Hepatocyte (in vitro differentiated cells): ENCODE measurements at regions not wholly inside any gene's neighbourhood (a gene's known extent, or its start where the extent isn't known, plus 50 kb on each side); places are given as distances from the start of the nearest gene placed in this dataset.

ENCODE experiments used
- EZH2 ChIP-seq: fragments of 200-600 bp; sonication (generic); IDR thresholded peaks from 2 replicates; pipeline ENCODE4 v1.6.1; 2016; ENCODE audit warnings: antibody characterized with exemption, mild to moderate bottlenecking, borderline replicate concordance
- TF ChIP-seq, protein P1 (sequence below): fragments of 200-600 bp; sonication (generic); IDR thresholded peaks from 2 replicates; pipeline ENCODE4 v1.5.1; 2016; ENCODE audit warnings: antibody characterized with exemption, mild to moderate bottlenecking; ENCODE audit not compliant: poor library complexity

DNA sequence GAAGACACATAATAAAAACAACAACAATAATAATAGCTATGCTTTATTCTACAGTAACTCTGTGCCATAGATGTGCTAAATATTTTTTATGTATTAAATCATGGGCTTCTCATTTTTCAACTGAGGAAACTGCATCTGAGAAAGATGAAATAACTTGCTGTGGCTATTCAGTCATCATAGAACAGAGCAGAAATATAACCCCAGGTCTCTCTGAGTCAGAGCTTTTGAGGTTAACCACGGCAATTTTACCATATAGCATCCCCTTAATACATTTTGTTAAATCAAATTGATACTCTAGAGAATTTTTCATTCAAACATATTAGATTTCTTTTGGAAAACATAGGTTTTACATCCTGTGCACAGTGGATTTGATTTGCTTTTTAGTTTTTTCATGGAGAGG, 586.6 kb upstream of the KLHL29 start:
- TF ChIP-seq, protein P1, sequence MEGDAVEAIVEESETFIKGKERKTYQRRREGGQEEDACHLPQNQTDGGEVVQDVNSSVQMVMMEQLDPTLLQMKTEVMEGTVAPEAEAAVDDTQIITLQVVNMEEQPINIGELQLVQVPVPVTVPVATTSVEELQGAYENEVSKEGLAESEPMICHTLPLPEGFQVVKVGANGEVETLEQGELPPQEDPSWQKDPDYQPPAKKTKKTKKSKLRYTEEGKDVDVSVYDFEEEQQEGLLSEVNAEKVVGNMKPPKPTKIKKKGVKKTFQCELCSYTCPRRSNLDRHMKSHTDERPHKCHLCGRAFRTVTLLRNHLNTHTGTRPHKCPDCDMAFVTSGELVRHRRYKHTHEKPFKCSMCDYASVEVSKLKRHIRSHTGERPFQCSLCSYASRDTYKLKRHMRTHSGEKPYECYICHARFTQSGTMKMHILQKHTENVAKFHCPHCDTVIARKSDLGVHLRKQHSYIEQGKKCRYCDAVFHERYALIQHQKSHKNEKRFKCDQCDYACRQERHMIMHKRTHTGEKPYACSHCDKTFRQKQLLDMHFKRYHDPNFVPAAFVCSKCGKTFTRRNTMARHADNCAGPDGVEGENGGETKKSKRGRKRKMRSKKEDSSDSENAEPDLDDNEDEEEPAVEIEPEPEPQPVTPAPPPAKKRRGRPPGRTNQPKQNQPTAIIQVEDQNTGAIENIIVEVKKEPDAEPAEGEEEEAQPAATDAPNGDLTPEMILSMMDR: no peak
- no peak for TF ChIP-seq EZH2
